ENCODE measurements at regions not wholly inside any gene's neighbourhood (a gene's known extent, or its start where the extent isn't known, plus 50 kb on each side); places are given as distances from the start of the nearest gene placed in this dataset.

- Histone ChIP-seq H4K5ac (ENCODE audit: low read depth, low read length) (no peak overlapping the region), H3K79me1 (ENCODE audit: low read depth in 1 of 2, low read length in 2 of 2) (no peaks in the 10 kb centered on the region), H4K91ac (ENCODE audit: insufficient read depth, low read depth, low read length) (no peak overlapping the region), H2BK20ac (ENCODE audit: low read depth, low read length) (no peak overlapping the region), H3K4me3 (ENCODE audit: insufficient read depth, low read depth, low read length) (no peak overlapping the region), H4K20me1 (ENCODE audit: insufficient read depth, low read length) (no peaks in the 10 kb centered on the region), H3K4ac (ENCODE audit: low read depth, low read length) (no peak overlapping the region), H2AK5ac (ENCODE audit: low read depth, low read length) (no peak overlapping the region), H3K9ac (ENCODE audit: low read depth, low read length) (no peak overlapping the region), H2BK120ac (ENCODE audit: low read depth, low read length) (no peak overlapping the region), H3K27me3 (ENCODE audit: control insufficient read depth, insufficient read depth, low read length) (peaks cover 14% of the 10 kb centered on the region), H3K36me3 (ENCODE audit: control insufficient read depth, insufficient read depth, low read length) (no peaks in the 10 kb centered on the region), H2AFZ (replicated peaks; ENCODE audit: low read length, poor library complexity) (no peak overlapping the region), H3K14ac (replicated peaks; ENCODE audit: low read depth, low read length) (no peak overlapping the region), H3K9me1 (ENCODE audit: insufficient read depth, low read length) (no peaks in the 10 kb centered on the region), H4K8ac (ENCODE audit: low read depth in 2 of 2, low read length in 2 of 2) (no peak overlapping the region), H3K27ac (ENCODE audit: insufficient read depth, low read length) (no peak overlapping the region), H3K23ac (ENCODE audit: low read depth, low read length) (no peak overlapping the region), H3K18ac (ENCODE audit: low read depth, low read length) (no peak overlapping the region), H2BK15ac (ENCODE audit: low read depth, low read length) (no peak overlapping the region), H2AK9ac (replicated peaks; ENCODE audit: low read depth, low read length, poor library complexity) (no peak overlapping the region), H3K9me3 (ENCODE audit: control insufficient read depth, insufficient read depth, low read length) (no peaks in the 10 kb centered on the region), H2BK5ac (ENCODE audit: low read depth, low read length, poor library complexity, severe bottlenecking) (no peak overlapping the region), H3K56ac (ENCODE audit: extremely low read depth, insufficient read depth, low read length) (no peak overlapping the region), H3K4me2 (ENCODE audit: low read depth, low read length) (no peak overlapping the region), H3K4me1 (ENCODE audit: control insufficient read depth, insufficient read depth, low read length) (no peaks in the 10 kb centered on the region)
- WGBS, 2 experiments (ENCODE audit: extremely low coverage in 2 of 2, insufficient read length in 1 of 2), result no CpG with 5 or more reads among the region's 1 CpG
- ChIA-PET POLR2A (ENCODE audit: unreplicated experiment) (no interaction called here), CTCF (interaction anchor here (0.5 to 1.0 kb wide), 2 partner anchors 8 to 212 kb away, joined by 3 read pairs; no protein-coding TSS in a partner anchor)
- no TSS peak for BruUV-seq (replicated peaks)
- ATAC-seq (ENCODE audit: low read depth), result no peak
- dilution Hi-C loops (cut with HindIII; ENCODE audit: low sequenced_read_pairs, unreplicated experiment) (no loop called here), intact Hi-C loops (cut with micrococcal nuclease) (no loop called here), in situ Hi-C loops (cut with MboI; ENCODE audit: low sequenced_read_pairs) (no loop called here)
- no peak for DNase-seq
- no peak for TF ChIP-seq CEBPB (IDR thresholded peaks at IDR 0.05; ENCODE audit: low read depth, low read length)
- no peak for TF ChIP-seq MXI1 (IDR thresholded peaks at IDR 0.05; ENCODE audit: borderline replicate concordance, low read depth, low read length)
- TF ChIP-seq MAZ (IDR thresholded peaks at IDR 0.05; ENCODE audit: borderline replicate concordance, low read depth, low read length), result no peak
- TF ChIP-seq SMC3 (IDR thresholded peaks at IDR 0.05; ENCODE audit: low read depth, low read length), result no peak
- TF ChIP-seq CHD1 (IDR thresholded peaks at IDR 0.05; ENCODE audit: low read depth, low read length), result no peak
- TF ChIP-seq USF2 (IDR thresholded peaks at IDR 0.05; ENCODE audit: low read depth, low read length), result no peak
- no peak for TF ChIP-seq ELK1 (IDR thresholded peaks at IDR 0.05; ENCODE audit: borderline replicate concordance, low read depth, low read length)
- TF ChIP-seq NFE2L2 (IDR thresholded peaks at IDR 0.05; ENCODE audit: low read depth, low read length), result no peak
- no peak for TF ChIP-seq POLR2A (IDR thresholded peaks at IDR 0.05; ENCODE audit: low read depth, low read length)
These were observed 101.0 kb downstream of the RASSF10 start for GRCh38 chr11:13110145-13110544.

All from IMR-90 (cell line).